Esophagus squamous epithelium (tissue), 5 donors: ENCODE measurements at regions not wholly inside any gene's neighbourhood (a gene's known extent, or its start where the extent isn't known, plus 50 kb on each side); places are given as distances from the start of the nearest gene placed in this dataset.

Experiments
- DNase-seq: peaks from one replicate; lab custom pipeline; 2025; lab: John Stamatoyannopoulos, UW
- H3K27ac ChIP-seq, 4 donors: fragments of 200-600 bp; sonication (generic); one replicate each; pipeline ENCODE4 v1.5.1; 2016 to 2019; ENCODE audit warnings: mild to moderate bottlenecking in 1 of 4
- H3K27me3 ChIP-seq, 4 donors: fragments of 200-600 bp; sonication (generic); 1 replicate in 3 of 4; 2 replicates in 1 of 4; pipeline versions ENCODE4 v1.5.1 to v1.6.0; 2017 to 2021; ENCODE audit warnings: antibody characterized with exemption in 1 of 4
- H3K36me3 ChIP-seq, 3 donors: fragments of 200-600 bp; sonication (generic); one replicate each; pipeline ENCODE4 v1.5.1; 2016 to 2019
- H3K4me1 ChIP-seq, 3 donors: fragments of 200-600 bp; sonication (generic); one replicate each; pipeline ENCODE4 v1.5.1; 2017 to 2019
- H3K4me3 ChIP-seq, 4 donors: fragments of 200-600 bp; sonication (generic); 1 replicate in 3 of 4; 2 replicates in 1 of 4; pipeline ENCODE4 v1.5.1; 2016 to 2019; ENCODE audit warnings: mild to moderate bottlenecking in 2 of 4, moderate library complexity in 1 of 4
- H3K9me3 ChIP-seq, 3 donors: fragments of 200-600 bp; sonication (generic); one replicate each; pipeline ENCODE4 v1.5.1; 2016 to 2019
- CTCF ChIP-seq, 6 experiments: fragments of 450-650 bp in 4 of 6; fragments of 200-600 bp in 2 of 6; sonication (generic) in 2 of 6; IDR thresholded peaks; one replicate each; pipeline ENCODE4 v1.5.1; 2016 to 2019; ENCODE audit warnings: antibody characterized with exemption in 6 of 6, mild to moderate bottlenecking in 4 of 6, moderate library complexity in 4 of 6
- POLR2A ChIP-seq, 4 donors: fragments of 450-650 bp; IDR thresholded peaks; one replicate each; pipeline ENCODE4 v1.6.1; 2017; ENCODE audit warnings: antibody characterized with exemption in 4 of 4, mild to moderate bottlenecking in 4 of 4, moderate library complexity in 3 of 4
- WGBS, 2 donors: methylation state at CpG; one replicate each; pipeline ENCODE4 v1.1.5; 2018; 5-methylcytosine and 5-hydroxymethylcytosine counted together
- intact Hi-C: fragments of 100-400 bp; cut with DNase I; formaldehyde crosslinking; loops from one replicate; pipeline ENCODE4 v1.15.0; 2022
- donor health status: DM: yes; HTN: yes; CAD: no.

- no peak for DNase-seq
- no peak for TF ChIP-seq POLR2A (IDR thresholded peaks at IDR 0.05)
- no peak for TF ChIP-seq CTCF (IDR thresholded peaks at IDR 0.05)
- Histone ChIP-seq H3K36me3 (no peaks in the 10 kb centered on the region), H3K4me1 (peaks cover 21 to 94% (median 36%) of the 10 kb centered on the region in 3 donors), H3K9me3 (no peaks in the 10 kb centered on the region), H3K4me3 (no peak overlapping the region), H3K27me3 (peaks cover 0 to 56% (median 5%) of the 10 kb centered on the region in 4 donors), H3K27ac (peak overlapping the region in 1 of 4 donors; percentile 70)
- WGBS, 2 donors, result 70 to 76% methylated on average over 5 to 7 of the region's 7 CpGs
- intact Hi-C loops, result no loop called here
Measured at GRCh38 chr16:85165781-85166180, 53.5 kb upstream of the CIBAR2 start.

GRCh38 chr16:85166281-85166680 is 54.0 kb upstream of the CIBAR2 start:
- Histone ChIP-seq H3K27ac (peak overlapping the region in 1 of 4 donors; percentile 70), H3K9me3 (no peaks in the 10 kb centered on the region), H3K27me3 (peaks cover 0 to 61% (median 5%) of the 10 kb centered on the region in 4 donors), H3K4me1 (peaks cover 18 to 94% (median 31%) of the 10 kb centered on the region in 3 donors), H3K4me3 (no peak overlapping the region), H3K36me3 (no peaks in the 10 kb centered on the region)
- 66 to 70% methylated on average over 4 of the region's 7 CpGs for WGBS, 2 donors
- intact Hi-C loops, result no loop called here
- no peak for DNase-seq
- TF ChIP-seq CTCF (IDR thresholded peaks at IDR 0.05), result no peak
- TF ChIP-seq POLR2A (IDR thresholded peaks at IDR 0.05), result no peak

GRCh38 chr16:85166699-85167588 is 54.7 kb upstream of the CIBAR2 start:
- intact Hi-C loops, result no loop called here
- TF ChIP-seq POLR2A (IDR thresholded peaks at IDR 0.05), result no peak
- 73 to 91% methylated on average over 15 to 17 of the region's 22 CpGs for WGBS, 2 donors
- Histone ChIP-seq H3K27me3 (peaks cover 0 to 68% (median 5%) of the 10 kb centered on the region in 4 donors), H3K36me3 (no peaks in the 10 kb centered on the region), H3K4me1 (peaks cover 18 to 96% (median 31%) of the 10 kb centered on the region in 3 donors), H3K9me3 (no peaks in the 10 kb centered on the region), H3K27ac (peak overlapping the region in 1 of 4 donors; percentile 1), H3K4me3 (no peak overlapping the region)
- DNase-seq, result no peak

GRCh38 chr16:85167589-85168537 is 55.6 kb upstream of the CIBAR2 start:
- Histone ChIP-seq H3K27me3 (peaks cover 0 to 77% (median 5%) of the 10 kb centered on the region in 4 donors), H3K4me1 (peaks cover 18 to 96% (median 26%) of the 10 kb centered on the region in 3 donors), H3K27ac (peak overlapping the region in 1 of 4 donors; percentile 49), H3K36me3 (no peaks in the 10 kb centered on the region), H3K4me3 (no peak overlapping the region), H3K9me3 (no peaks in the 10 kb centered on the region)
- DNase-seq, result no peak
- intact Hi-C loops, result no loop called here
- WGBS, 2 donors, result 76 to 82% methylated on average over 14 to 21 of the region's 22 CpGs
- TF ChIP-seq POLR2A (IDR thresholded peaks at IDR 0.05), result no peak
- no peak for TF ChIP-seq CTCF (IDR thresholded peaks at IDR 0.05)

GRCh38 chr16:85168732-85169256 is 56.5 kb upstream of the CIBAR2 start:
- intact Hi-C loops, result no loop called here
- Histone ChIP-seq H3K27me3 (peaks cover 0 to 82% (median 5%) of the 10 kb centered on the region in 4 donors), H3K4me3 (peak overlapping the region; percentile 4 to 47 (median 32)), H3K9me3 (no peaks in the 10 kb centered on the region), H3K36me3 (no peaks in the 10 kb centered on the region), H3K4me1 (peaks cover 18 to 95% (median 21%) of the 10 kb centered on the region in 3 donors), H3K27ac (peak overlapping the region in 3 of 4 donors; percentile 40 to 49 (median 48))
- no CpG with 5 or more reads among the region's 54 CpGs for WGBS, 2 donors
- TF ChIP-seq POLR2A (IDR thresholded peaks at IDR 0.05), result no peak
- TF ChIP-seq CTCF (IDR thresholded peaks at IDR 0.05), result no peak
- DNase-seq, result no peak
